WTC11 (cell line): ENCODE measurements at regions not wholly inside any gene's neighbourhood (a gene's known extent, or its start where the extent isn't known, plus 50 kb on each side); places are given as distances from the start of the nearest gene placed in this dataset.
A peak's percentile ranks its signal among the peaks of the same experiment; 100 is the strongest.

Source experiments
- ATAC-seq: fragments of 200-7000 bp; cut with Tn5 transposase; 2 replicates; pipeline ENCODE4 v1.10.0; 2021; ENCODE audit warnings: mild to moderate bottlenecking, moderate library complexity
- CTCF ChIA-PET: fragments of 300-600 bp; sonication (Branson Sonifier 250); formaldehyde crosslinking; loops from one replicate; lab custom pipeline; 2021; ENCODE audit warnings: antibody characterized with exemption; lab: Charles Lee
- POLR2A ChIA-PET: fragments of 350-600 bp; sonication (Branson Sonifier 250); formaldehyde crosslinking; loops from one replicate; lab custom pipeline; 2021; ENCODE audit warnings: antibody characterized with exemption; lab: Charles Lee
- DNase-seq: peaks from one replicate; pipeline ENCODE4 v3.0.0; 2021; ENCODE audit warnings: low spot score
- H3K27ac Mint-ChIP-seq: 2 replicates; pipeline ENCODE4 v1.8.0; 2021; ENCODE audit warnings: mixed read lengths
- H3K27me3 Mint-ChIP-seq: 2 replicates; pipeline ENCODE4 v1.8.0; 2021; ENCODE audit warnings: low read depth, mild to moderate bottlenecking, moderate library complexity, mixed read lengths
- H3K36me3 Mint-ChIP-seq: 2 replicates; pipeline ENCODE4 v1.8.0; 2021; ENCODE audit warnings: mixed read lengths
- H3K4me1 Mint-ChIP-seq: 2 replicates; pipeline ENCODE4 v1.8.0; 2022; ENCODE audit warnings: mixed read lengths
- H3K4me3 Mint-ChIP-seq: 2 replicates; pipeline ENCODE4 v1.8.0; 2021; ENCODE audit warnings: mild to moderate bottlenecking, moderate library complexity, mixed read lengths
- H3K9me3 Mint-ChIP-seq: 2 replicates; pipeline ENCODE4 v1.8.0; 2021; ENCODE audit warnings: mixed read lengths
- ZNF138 ChIP-seq: sonication (generic); formaldehyde crosslinking; conservative IDR thresholded peaks from 2 replicates; pipeline ENCODE4 v1.8.1; 2022; ENCODE audit warnings: mild to moderate bottlenecking, moderate library complexity, missing genetic modification reagents
- ZNF423 ChIP-seq: fragments of 250-450 bp; sonication (Bioruptor Pico); IDR thresholded peaks from 2 replicates; pipeline ENCODE4 v2.1.2; 2022; ENCODE audit warnings: mild to moderate bottlenecking, moderate library complexity

DNA sequence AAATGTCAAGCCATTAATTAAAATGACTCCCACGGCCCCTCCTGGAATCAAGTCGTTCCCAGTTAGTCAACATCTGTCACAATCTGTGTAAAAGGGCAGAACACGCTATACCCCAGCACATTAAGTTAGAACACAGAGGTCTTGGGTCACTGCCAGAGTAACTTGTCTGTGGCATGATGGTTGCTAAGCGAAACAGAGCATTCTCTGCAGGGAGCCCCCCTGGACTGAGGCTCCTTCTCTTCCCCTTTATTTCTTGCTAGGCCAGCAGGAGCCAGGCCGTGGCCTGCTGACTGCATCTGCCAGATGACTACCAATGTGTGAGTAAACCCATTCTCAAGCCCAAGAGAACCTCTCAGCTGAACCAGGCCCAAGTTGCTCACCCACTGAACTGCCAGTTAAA lies 51.9 kb upstream of the ZBED3 start:
- H3K4me1 Mint-ChIP-seq: no peaks in the 10 kb centered on the region
- H3K27ac Mint-ChIP-seq: no peak overlapping the region
- TF ChIP-seq ZNF138 (no peak), ZNF423 (0 out of 2 replicates have a peak, but pooled peaks have one; percentile 15)
- DNase-seq: no peak
- H3K27me3 Mint-ChIP-seq: no peaks in the 10 kb centered on the region
- no peak for ATAC-seq
- CTCF ChIA-PET: interaction anchor here (0.7 to 1.0 kb wide), 2 partner anchors 10 to 105 kb away, joined by 3 read pairs; no protein-coding TSS in a partner anchor
- no peak overlapping the region for H3K4me3 Mint-ChIP-seq
- no peaks in the 10 kb centered on the region for H3K9me3 Mint-ChIP-seq
- POLR2A ChIA-PET: no interaction called here
- no peaks in the 10 kb centered on the region for H3K36me3 Mint-ChIP-seq
